HCT116 (cell line): ENCODE measurements at regions not wholly inside any gene's neighbourhood (a gene's known extent, or its start where the extent isn't known, plus 50 kb on each side); places are given as distances from the start of the nearest gene placed in this dataset.

Experiments
- ATAC-seq: fragments of 200-7000 bp; cut with Tn5 transposase; 2 replicates; pipeline ENCODE4 v1.9.1; 2020; ENCODE audit warnings: mild to moderate bottlenecking, moderate library complexity
- BruUV-seq: library from RNA; stranded (reverse); fragments of 400-500 nt; replicated peaks from 2 replicates; lab custom pipeline; 2021; lab: Mats Ljungman, UMichigan
- CTCF ChIA-PET: fragments of 300-600 bp; sonication (Branson Sonifier 250); formaldehyde crosslinking; loops from one replicate; lab custom pipeline; 2021; ENCODE audit warnings: antibody characterized with exemption; lab: Charles Lee
- POLR2A ChIA-PET: fragments of 300-600, 350-600 bp; sonication (Branson Sonifier 250); formaldehyde crosslinking; loops from one replicate; lab custom pipeline; 2021; ENCODE audit warnings: antibody characterized with exemption; lab: Charles Lee
- RAD21 ChIA-PET, 2 experiments: fragments of 300-600 bp; sonication (Branson Sonifier 250); formaldehyde crosslinking; loops; one replicate each; lab custom pipeline; 2023; ENCODE audit warnings: low total read pairs in 2 of 2; ENCODE audit not compliant: uncharacterized antibody in 2 of 2, unreplicated experiment in 2 of 2, low non-redundant PET in 1 of 2; lab: Charles Lee
- DNase-seq: peaks from one replicate; pipeline ENCODE4 v3.0.0-alpha.2; 2010; ENCODE audit warnings: low read depth, low spot score
- H2AFZ ChIP-seq: fragments of 200-600 bp; shearing (Covaris generic), sonication (generic); 2 replicates; pipeline ENCODE4 v1.6.1; 2017; ENCODE audit warnings: low read depth, mixed run types, mixed read lengths, antibody characterized with exemption, low read length; ENCODE audit not compliant: poor library complexity, severe bottlenecking
- H3K27ac ChIP-seq: 2 replicates; pipeline ENCODE4 v1.5.1; 2012; ENCODE audit warnings: low read depth, low read length
- H3K27me3 ChIP-seq: fragments of 200-600 bp; sonication (generic); 2 replicates; pipeline ENCODE4 v1.6.1; 2016; ENCODE audit warnings: mixed run types, low read length, mixed read lengths; ENCODE audit not compliant: insufficient read depth
- H3K36me3 ChIP-seq, 2 experiments: fragments of 200-500 bp in 1 of 2; fragments of 200-600 bp in 1 of 2; sonication (Bioruptor generic) in 1 of 2; sonication (generic) in 1 of 2; 2 replicates each; pipeline versions ENCODE4 v1.5.1 to v1.6.1; 2014 to 2016; ENCODE audit warnings: low read length in 2 of 2, inconsistent platforms in 1 of 2, mixed read lengths in 1 of 2, mixed run types in 1 of 2; ENCODE audit not compliant: insufficient read depth in 2 of 2, control insufficient read depth in 1 of 2
- H3K4me1 ChIP-seq, 2 experiments: fragments of 200-600 bp in 1 of 2; sonication (generic) in 1 of 2; 2 replicates each; pipeline versions ENCODE4 v1.5.1 to v1.6.1; 2012 to 2017; ENCODE audit warnings: low read length in 2 of 2, inconsistent platforms in 1 of 2, mild to moderate bottlenecking in 1 of 2, mixed read lengths in 1 of 2, mixed run types in 1 of 2, moderate library complexity in 1 of 2; ENCODE audit not compliant: insufficient read depth in 2 of 2, control insufficient read depth in 1 of 2
- H3K4me2 ChIP-seq: fragments of 200-600 bp; sonication (generic); 2 replicates; pipeline ENCODE4 v1.6.1; 2017; ENCODE audit warnings: mixed run types, low read length, mixed read lengths
- H3K4me3 ChIP-seq, 2 experiments: fragments of 200-600 bp in 1 of 2; sonication (generic) in 1 of 2; replicated peaks in 1 of 2; 2 replicates each; pipeline ENCODE4 v1.5.1; 2011 to 2016; ENCODE audit warnings: low read length in 2 of 2, control low read depth in 1 of 2, low read depth in 1 of 2, mild to moderate bottlenecking in 1 of 2, mixed read lengths in 1 of 2, mixed run types in 1 of 2
- H3K79me2 ChIP-seq: fragments of 200-600 bp; sonication (generic); 2 replicates; pipeline ENCODE4 v1.6.1; 2017; ENCODE audit warnings: mild to moderate bottlenecking, mixed run types, low read length, moderate library complexity, mixed read lengths; ENCODE audit not compliant: insufficient read depth
- H3K9ac ChIP-seq: fragments of 200-600 bp; sonication (generic); 2 replicates; pipeline ENCODE4 v1.6.1; 2016; ENCODE audit warnings: low read length, mixed read lengths
- H3K9me2 ChIP-seq: fragments of 200-600 bp; sonication (generic), shearing (Covaris generic); 2 replicates; pipeline ENCODE4 v1.6.1; 2017; ENCODE audit warnings: mixed run types, mild to moderate bottlenecking, moderate library complexity; ENCODE audit not compliant: insufficient read depth
- H3K9me3 ChIP-seq, 2 experiments: fragments of 200-500 bp in 1 of 2; fragments of 200-600 bp in 1 of 2; sonication (Bioruptor generic) in 1 of 2; sonication (generic) in 1 of 2; 2 replicates each; pipeline ENCODE4 v1.6.1; 2014 to 2017; ENCODE audit warnings: low read length in 2 of 2, mixed read lengths in 2 of 2, inconsistent platforms in 1 of 2, low read depth in 1 of 2, mild to moderate bottlenecking in 1 of 2, mixed run types in 1 of 2, moderate library complexity in 1 of 2; ENCODE audit not compliant: control insufficient read depth in 1 of 2, insufficient read depth in 1 of 2
- H4K20me1 ChIP-seq: fragments of 200-600 bp; sonication (generic), shearing (Covaris generic); 2 replicates; pipeline ENCODE4 v1.6.1; 2017; ENCODE audit warnings: mixed run types, mild to moderate bottlenecking, moderate library complexity; ENCODE audit not compliant: insufficient read depth
- ATF3 ChIP-seq: IDR thresholded peaks from 2 replicates; pipeline ENCODE4 v1.6.1; 2012
- CBX3 ChIP-seq: IDR thresholded peaks from 2 replicates; pipeline ENCODE4 v1.6.1; 2012; ENCODE audit warnings: low read depth
- CTCF ChIP-seq, 3 experiments: fragments of 200-600 bp in 1 of 3; sonication (generic) in 1 of 3; IDR thresholded peaks in 2 of 3; conservative IDR thresholded peaks in 1 of 3; 2 replicates each; pipeline ENCODE4 v1.5.1; 2012 to 2017; ENCODE audit warnings: low read depth in 2 of 3, low read length in 2 of 3, antibody characterized with exemption in 1 of 3, borderline replicate concordance in 1 of 3, control low read depth in 1 of 3, mild to moderate bottlenecking in 1 of 3, mixed read lengths in 1 of 3, mixed run types in 1 of 3, moderate library complexity in 1 of 3; ENCODE audit not compliant: insufficient read depth in 1 of 3
- EZH2 ChIP-seq: fragments of 200-600 bp; sonication (generic); IDR thresholded peaks from 2 replicates; pipeline ENCODE4 v1.6.1; 2017; ENCODE audit warnings: antibody characterized with exemption, mixed run types
- EZH2phosphoT487 ChIP-seq: fragments of 200-600 bp; IDR thresholded peaks from 2 replicates; pipeline ENCODE4 v1.6.1; 2018; ENCODE audit warnings: antibody characterized with exemption, borderline replicate concordance
- FOSL1 ChIP-seq: IDR thresholded peaks from 2 replicates; pipeline ENCODE4 v1.6.1; 2012; ENCODE audit warnings: low read depth
- POLR2AphosphoS5 ChIP-seq: IDR thresholded peaks from 2 replicates; pipeline ENCODE4 v1.6.1; 2011; ENCODE audit warnings: mild to moderate bottlenecking, low read depth, low read length, moderate library complexity
- SIN3A ChIP-seq: IDR thresholded peaks from 2 replicates; pipeline ENCODE4 v1.6.1; 2012; ENCODE audit warnings: low read depth
- SRF ChIP-seq: IDR thresholded peaks from 2 replicates; pipeline ENCODE4 v1.6.1; 2012; ENCODE audit warnings: low read depth
- TCF7L2 ChIP-seq: IDR thresholded peaks from 2 replicates; pipeline ENCODE4 v1.7.0; 2011; ENCODE audit warnings: borderline replicate concordance, inconsistent platforms; ENCODE audit not compliant: insufficient read depth, insufficient read length; ENCODE audit errors: extremely low read depth
- YY1 ChIP-seq: IDR thresholded peaks from 2 replicates; pipeline ENCODE4 v1.6.1; 2011; ENCODE audit warnings: low read length, low read depth, moderate library complexity, mild to moderate bottlenecking; ENCODE audit not compliant: insufficient replicate concordance; ENCODE audit errors: extremely low read depth
- ZBTB33 ChIP-seq: IDR thresholded peaks from 2 replicates; pipeline ENCODE4 v1.6.1; 2011; ENCODE audit warnings: mild to moderate bottlenecking, low read length, moderate library complexity; ENCODE audit not compliant: insufficient replicate concordance; ENCODE audit errors: extremely low read depth
- ZFX ChIP-seq: fragments of 450-650 bp; IDR thresholded peaks from 2 replicates; pipeline ENCODE4 v1.6.1; 2017
- ZNF274 ChIP-seq: fragments of 200-500 bp; sonication (Bioruptor generic); IDR thresholded peaks from 2 replicates; pipeline ENCODE4 v1.6.1; 2014; ENCODE audit warnings: mild to moderate bottlenecking, low read depth, low read length, inconsistent platforms
- intact Hi-C: fragments of 100-400 bp; cut with micrococcal nuclease; formaldehyde crosslinking; loops from 2 replicates; pipeline ENCODE4 v1.10.0; 2022

GRCh38 chr4:13877626-13878025 is 250.1 kb upstream of the BOD1L1 start:
- no peak overlapping the region for H2AFZ ChIP-seq
- no peaks in the 10 kb centered on the region; a peak in 1 of 4 replicates for H3K9me3 ChIP-seq
- no peak overlapping the region for H3K27ac ChIP-seq
- BruUV-seq = no TSS peak
- H3K79me2 ChIP-seq = no peaks in the 10 kb centered on the region
- RAD21 ChIA-PET = no interaction called here
- intact Hi-C loops = no loop called here
- no peak overlapping the region for H3K4me3 ChIP-seq
- H3K36me3 ChIP-seq = no peaks in the 10 kb centered on the region
- H3K9ac ChIP-seq = no peak overlapping the region
- ATAC-seq (no peak), DNase-seq (no peak)
- CTCF ChIA-PET = no interaction called here
- POLR2A ChIA-PET = no interaction called here
- no peaks in the 10 kb centered on the region for H3K4me1 ChIP-seq
- H3K9me2 ChIP-seq = no peaks in the 10 kb centered on the region
- H4K20me1 ChIP-seq = no peaks in the 10 kb centered on the region
- TF ChIP-seq EZH2phosphoT487 (no peak), FOSL1 (no peak), EZH2 (no peak), SRF (no peak), SIN3A (no peak), ZFX (no peak), YY1 (no peak), ATF3 (no peak), TCF7L2 (no peak), ZNF274 (no peak)
- H3K27me3 ChIP-seq = no peaks in the 10 kb centered on the region
- H3K4me2 ChIP-seq = no peak overlapping the region

- H3K36me3 ChIP-seq = no peaks in the 10 kb centered on the region
- no peaks in the 10 kb centered on the region for H4K20me1 ChIP-seq
- H3K9ac ChIP-seq = no peak overlapping the region
- DNase-seq = no peak
- H3K27ac ChIP-seq = no peak overlapping the region
- no TSS peak for BruUV-seq
- no peak overlapping the region for H3K4me3 ChIP-seq
- CTCF ChIA-PET = no interaction called here
- no peaks in the 10 kb centered on the region for H3K79me2 ChIP-seq
- no peak for ATAC-seq
- intact Hi-C loops = no loop called here
- H3K9me3 ChIP-seq = no peaks in the 10 kb centered on the region
- H3K4me1 ChIP-seq = no peaks in the 10 kb centered on the region
- no peak overlapping the region for H3K4me2 ChIP-seq
- POLR2A ChIA-PET = no interaction called here
- no peaks in the 10 kb centered on the region for H3K27me3 ChIP-seq
- no peak overlapping the region for H2AFZ ChIP-seq
- no peaks in the 10 kb centered on the region for H3K9me2 ChIP-seq
- RAD21 ChIA-PET = no interaction called here
- no peak for TF ChIP-seq CTCF (IDR thresholded peaks at IDR 0.05 in 2 of 3, conservative IDR thresholded peaks at IDR 0.05 in 1 of 3; ENCODE audit: borderline replicate concordance in 1 of 3, insufficient read depth in 1 of 3, low read depth in 2 of 3, low read length in 2 of 3)
- TF ChIP-seq CBX3 = no peak
- no peak for TF ChIP-seq EZH2
- no peak for TF ChIP-seq POLR2AphosphoS5
- no peak for TF ChIP-seq ZBTB33
Measured at GRCh38 chr4:13881892-13882291, 254.4 kb upstream of the BOD1L1 start.
